Fibroblast of lung (primary cell): ENCODE measurements at regions not wholly inside any gene's neighbourhood (a gene's known extent, or its start where the extent isn't known, plus 50 kb on each side); places are given as distances from the start of the nearest gene placed in this dataset.

Experiments
- DNase-seq, 2 donors: peaks; one replicate each; pipeline versions ENCODE4 v3.0.0 to v3.0.0-alpha.2; 2010; ENCODE audit warnings: low read depth in 2 of 2
- H2AFZ ChIP-seq: 2 replicates; pipeline ENCODE4 v1.5.1; 2012; ENCODE audit warnings: low read length, control low read depth, inconsistent platforms
- H3K27ac ChIP-seq: 2 replicates; pipeline ENCODE4 v1.5.1; 2011; ENCODE audit warnings: low read length, control low read depth; ENCODE audit not compliant: insufficient read depth
- H3K27me3 ChIP-seq: 2 replicates; pipeline ENCODE4 v1.5.1; 2011; ENCODE audit warnings: mild to moderate bottlenecking, low read length; ENCODE audit not compliant: control insufficient read depth, insufficient read depth
- H3K36me3 ChIP-seq: 2 replicates; pipeline ENCODE4 v1.5.1; 2011; ENCODE audit warnings: low read length; ENCODE audit not compliant: control insufficient read depth, insufficient read depth
- H3K4me1 ChIP-seq: 2 replicates; pipeline ENCODE4 v1.5.1; 2011; ENCODE audit warnings: low read length; ENCODE audit not compliant: control insufficient read depth, insufficient read depth; ENCODE audit errors: extremely low read depth
- H3K4me2 ChIP-seq: 2 replicates; pipeline ENCODE4 v1.5.1; 2011; ENCODE audit warnings: low read length, control low read depth; ENCODE audit not compliant: insufficient read depth; ENCODE audit errors: extremely low read depth
- H3K4me3 ChIP-seq, 4 experiments: fragments of 200-600 bp in 1 of 4; sonication (generic) in 1 of 4; replicated peaks in 1 of 4; 2 replicates each; pipeline ENCODE4 v1.5.1; 2011 to 2016; ENCODE audit warnings: low read length in 4 of 4, low read depth in 3 of 4, mild to moderate bottlenecking in 3 of 4, control low read depth in 2 of 4, inconsistent platforms in 1 of 4, mixed read lengths in 1 of 4; ENCODE audit not compliant: insufficient read depth in 1 of 4; ENCODE audit errors: control extremely low read depth in 1 of 4
- H3K79me2 ChIP-seq: 2 replicates; pipeline ENCODE4 v1.5.1; 2012; ENCODE audit warnings: mild to moderate bottlenecking, low read length, inconsistent platforms; ENCODE audit not compliant: control insufficient read depth, insufficient read depth
- H3K9ac ChIP-seq: 2 replicates; pipeline ENCODE4 v1.5.1; 2011; ENCODE audit warnings: mild to moderate bottlenecking, low read length, control low read depth; ENCODE audit not compliant: insufficient read depth
- H3K9me3 ChIP-seq: 2 replicates; pipeline ENCODE4 v1.5.1; 2012; ENCODE audit warnings: low read depth, low read length; ENCODE audit not compliant: control insufficient read depth, insufficient read depth
- H4K20me1 ChIP-seq: 2 replicates; pipeline ENCODE4 v1.5.1; 2011; ENCODE audit warnings: low read length; ENCODE audit not compliant: control insufficient read depth, insufficient read depth; ENCODE audit errors: extremely low read depth
- EZH2 ChIP-seq: IDR thresholded peaks from 2 replicates; pipeline ENCODE4 v1.5.1; 2012; ENCODE audit warnings: low read length, control low read depth, mild to moderate bottlenecking; ENCODE audit errors: missing control alignments
- TF ChIP-seq, protein P1 (sequence below), 2 donors: IDR thresholded peaks in 1 of 2; conservative IDR thresholded peaks in 1 of 2; 1 replicate in 1 of 2; 2 replicates in 1 of 2; pipeline ENCODE4 v1.5.1; 2011 to 2012; ENCODE audit warnings: low read length in 2 of 2, control low read depth in 1 of 2, inconsistent platforms in 1 of 2, low read depth in 1 of 2, mild to moderate bottlenecking in 1 of 2

GRCh38 chr21:16891821-16892220 lies 621.0 kb upstream of the CXADR start:
- no peak overlapping the region for H2AFZ ChIP-seq
- DNase-seq, result peak; percentile 39 to 97

DNA sequence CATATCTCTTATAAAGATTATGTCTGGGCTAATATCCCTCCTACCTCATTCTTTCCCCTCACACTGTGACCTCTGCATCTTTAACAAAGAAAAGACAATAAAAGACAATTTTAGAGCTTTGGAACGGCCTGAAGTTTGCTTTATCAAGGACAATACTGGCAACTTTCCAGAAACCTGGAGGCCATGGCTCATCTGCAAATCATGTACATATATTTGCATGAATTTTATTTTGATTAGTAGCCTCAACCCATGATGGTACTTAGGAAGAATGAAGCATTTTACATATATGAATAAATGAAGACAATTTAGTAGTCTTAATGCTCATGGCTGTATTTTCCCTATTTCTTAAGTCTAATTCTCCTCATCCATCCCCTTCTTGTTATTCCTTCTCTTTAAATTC lies 612.2 kb upstream of the CXADR start:
- Histone ChIP-seq H3K4me1 (no peaks in the 10 kb centered on the region), H3K9ac (no peak overlapping the region), H3K79me2 (no peaks in the 10 kb centered on the region), H3K9me3 (no peaks in the 10 kb centered on the region), H4K20me1 (no peaks in the 10 kb centered on the region), H3K4me3 (no peak overlapping the region), H3K36me3 (no peaks in the 10 kb centered on the region), H3K27ac (no peak overlapping the region), H3K4me2 (no peak overlapping the region), H3K27me3 (no peaks in the 10 kb centered on the region), H2AFZ (no peak overlapping the region)
- peak in 1 of 2 donors; percentile 34 for DNase-seq
- TF ChIP-seq, protein P1, sequence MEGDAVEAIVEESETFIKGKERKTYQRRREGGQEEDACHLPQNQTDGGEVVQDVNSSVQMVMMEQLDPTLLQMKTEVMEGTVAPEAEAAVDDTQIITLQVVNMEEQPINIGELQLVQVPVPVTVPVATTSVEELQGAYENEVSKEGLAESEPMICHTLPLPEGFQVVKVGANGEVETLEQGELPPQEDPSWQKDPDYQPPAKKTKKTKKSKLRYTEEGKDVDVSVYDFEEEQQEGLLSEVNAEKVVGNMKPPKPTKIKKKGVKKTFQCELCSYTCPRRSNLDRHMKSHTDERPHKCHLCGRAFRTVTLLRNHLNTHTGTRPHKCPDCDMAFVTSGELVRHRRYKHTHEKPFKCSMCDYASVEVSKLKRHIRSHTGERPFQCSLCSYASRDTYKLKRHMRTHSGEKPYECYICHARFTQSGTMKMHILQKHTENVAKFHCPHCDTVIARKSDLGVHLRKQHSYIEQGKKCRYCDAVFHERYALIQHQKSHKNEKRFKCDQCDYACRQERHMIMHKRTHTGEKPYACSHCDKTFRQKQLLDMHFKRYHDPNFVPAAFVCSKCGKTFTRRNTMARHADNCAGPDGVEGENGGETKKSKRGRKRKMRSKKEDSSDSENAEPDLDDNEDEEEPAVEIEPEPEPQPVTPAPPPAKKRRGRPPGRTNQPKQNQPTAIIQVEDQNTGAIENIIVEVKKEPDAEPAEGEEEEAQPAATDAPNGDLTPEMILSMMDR (conservative IDR thresholded peaks at IDR 0.05 in 1 of 2, IDR thresholded peaks at IDR 0.05 in 1 of 2; ENCODE audit: low read depth in 1 of 2, low read length in 2 of 2), result no peak
- no peak for TF ChIP-seq EZH2

More at GRCh38 chr21:16891821-16892220, 621.0 kb upstream of the CXADR start:
- Histone ChIP-seq H3K4me2 (no peak overlapping the region), H3K27me3 (no peaks in the 10 kb centered on the region), H3K36me3 (no peaks in the 10 kb centered on the region), H3K9me3 (no peaks in the 10 kb centered on the region), H3K4me3 (no peak overlapping the region), H3K4me1 (no peaks in the 10 kb centered on the region), H3K79me2 (no peaks in the 10 kb centered on the region), H3K9ac (no peak overlapping the region), H4K20me1 (no peaks in the 10 kb centered on the region), H3K27ac (no peak overlapping the region)
- no peak for TF ChIP-seq EZH2
- TF ChIP-seq, protein P1 (conservative IDR thresholded peaks at IDR 0.05 in 1 of 2, IDR thresholded peaks at IDR 0.05 in 1 of 2; ENCODE audit: low read depth in 1 of 2, low read length in 2 of 2), result no peak

- H3K4me1 ChIP-seq, result no peaks in the 10 kb centered on the region
- no peak overlapping the region for H3K4me3 ChIP-seq
- H3K27ac ChIP-seq, result no peak overlapping the region
- H3K27me3 ChIP-seq, result no peaks in the 10 kb centered on the region
- no peaks in the 10 kb centered on the region for H4K20me1 ChIP-seq
- no peak overlapping the region for H3K4me2 ChIP-seq
- no peaks in the 10 kb centered on the region for H3K36me3 ChIP-seq
- H2AFZ ChIP-seq, result no peak overlapping the region
- no peak for TF ChIP-seq EZH2
- TF ChIP-seq, protein P1 (conservative IDR thresholded peaks at IDR 0.05 in 1 of 2, IDR thresholded peaks at IDR 0.05 in 1 of 2; ENCODE audit: low read depth in 1 of 2, low read length in 2 of 2), result no peak
- no peaks in the 10 kb centered on the region for H3K9me3 ChIP-seq
- H3K9ac ChIP-seq, result no peak overlapping the region
- H3K79me2 ChIP-seq, result no peaks in the 10 kb centered on the region
- DNase-seq, result peak in 1 of 2 donors; percentile 80
Observed at GRCh38 chr21:16908077-16908476, 604.8 kb upstream of the CXADR start.
